Superior temporal gyrus (tissue), 1 donor: ENCODE measurements at regions not wholly inside any gene's neighbourhood (a gene's known extent, or its start where the extent isn't known, plus 50 kb on each side); places are given as distances from the start of the nearest gene placed in this dataset.

Source experiments
- DNase-seq: peaks from one replicate; pipeline ENCODE4 v3.0.0-alpha.2; 2016; ENCODE audit errors: extremely low spot score

GRCh38 chr1:172801771-172802322 is 142.9 kb downstream of the FASLG start:
- no peak for DNase-seq

- DNase-seq: no peak
Observed at GRCh38 chr1:172809750-172810149, 150.8 kb downstream of the FASLG start.

- DNase-seq: no peak
Observed at GRCh38 chr1:172810480-172811175, 151.7 kb downstream of the FASLG start.

GRCh38 chr1:172811694-172812093 is 152.8 kb downstream of the FASLG start:
- no peak for DNase-seq

- no peak for DNase-seq
Observed at GRCh38 chr1:172812118-172812517, 153.2 kb downstream of the FASLG start.

GRCh38 chr1:172813330-172813729 is 154.4 kb downstream of the FASLG start:
- no peak for DNase-seq

GRCh38 chr1:172814428-172814827 is 155.5 kb downstream of the FASLG start:
- DNase-seq: no peak

- peak; percentile 30 for DNase-seq
Observed at GRCh38 chr1:172815740-172816139, 156.8 kb downstream of the FASLG start.

GRCh38 chr1:172818841-172819527 is 160.1 kb downstream of the FASLG start:
- no peak for DNase-seq

GRCh38 chr1:172820475-172821158 is 161.7 kb downstream of the FASLG start:
- no peak for DNase-seq

- no peak for DNase-seq
Observed at GRCh38 chr1:172821609-172822274, 162.8 kb downstream of the FASLG start.

GRCh38 chr1:172822886-172823285 is 164.0 kb downstream of the FASLG start:
- DNase-seq: no peak

- no peak for DNase-seq
Observed at GRCh38 chr1:172823534-172823933, 164.6 kb downstream of the FASLG start.

- DNase-seq: no peak
Observed at GRCh38 chr1:172824209-172824608, 165.3 kb downstream of the FASLG start.

- DNase-seq: peak; percentile 71
Observed at GRCh38 chr1:172826096-172826741, 167.3 kb downstream of the FASLG start.

- no peak for DNase-seq
Observed at GRCh38 chr1:172827301-172827700, 168.4 kb downstream of the FASLG start.

GRCh38 chr1:172827841-172828240 is 168.9 kb downstream of the FASLG start:
- DNase-seq: no peak

GRCh38 chr1:172832006-172832725 is 173.3 kb downstream of the FASLG start:
- no peak for DNase-seq

GRCh38 chr1:172833954-172834353 is 175.1 kb downstream of the FASLG start:
- no peak for DNase-seq

- no peak for DNase-seq
Observed at GRCh38 chr1:172834609-172835008, 175.7 kb downstream of the FASLG start.

GRCh38 chr1:172835834-172836233 is 176.9 kb downstream of the FASLG start:
- no peak for DNase-seq
